Caco-2 (cell line): ENCODE measurements at regions not wholly inside any gene's neighbourhood (a gene's known extent, or its start where the extent isn't known, plus 50 kb on each side); places are given as distances from the start of the nearest gene placed in this dataset.
A peak's percentile ranks its signal among the peaks of the same experiment; 100 is the strongest.

Source experiments
- BruUV-seq: library from RNA; stranded (reverse); fragments of 400-500 nt; replicated peaks from 2 replicates; lab custom pipeline; 2021; lab: Mats Ljungman, UMichigan
- CTCF ChIA-PET: fragments of 300-600 bp; sonication (Branson Sonifier 250); formaldehyde crosslinking; loops from one replicate; lab custom pipeline; 2022; ENCODE audit warnings: antibody characterized with exemption; lab: Charles Lee
- POLR2A ChIA-PET: fragments of 300-600 bp; sonication (Branson Sonifier 250); formaldehyde crosslinking; loops from one replicate; lab custom pipeline; 2022; ENCODE audit warnings: antibody characterized with exemption; lab: Charles Lee
- DNase-seq, 2 experiments: peaks; one replicate each; pipeline versions ENCODE4 v3.0.0 to v3.0.0-alpha.2; 2020 to 2022
- H3K27me3 ChIP-seq: replicated peaks from 2 replicates; pipeline ENCODE4 v1.6.0; 2011; ENCODE audit warnings: low read length; ENCODE audit not compliant: control insufficient read depth, insufficient read depth
- H3K36me3 ChIP-seq: 2 replicates; pipeline ENCODE4 v1.5.1; 2011; ENCODE audit warnings: low read length; ENCODE audit not compliant: control insufficient read depth, insufficient read depth
- H3K4me1 ChIP-seq: fragments of 250-450 bp; sonication (Bioruptor Pico); 2 replicates; pipeline ENCODE4 v1.5.1; 2020; ENCODE audit warnings: mild to moderate bottlenecking
- H3K4me3 ChIP-seq: 2 replicates; pipeline ENCODE4 v1.5.1; 2011; ENCODE audit warnings: low read depth, mild to moderate bottlenecking, control low read depth, low read length
- H3K9me3 ChIP-seq: fragments of 250-450 bp; sonication (Bioruptor Pico); 2 replicates; pipeline ENCODE4 v1.5.1; 2020; ENCODE audit warnings: mild to moderate bottlenecking, moderate library complexity
- H3K27ac Mint-ChIP-seq: one replicate; pipeline ENCODE4 v1.8.0; 2022; ENCODE audit warnings: mixed read lengths; ENCODE audit not compliant: unreplicated experiment
- H3K27me3 Mint-ChIP-seq: one replicate; pipeline ENCODE4 v1.8.0; 2022; ENCODE audit warnings: mixed read lengths; ENCODE audit not compliant: insufficient read depth, unreplicated experiment
- H3K36me3 Mint-ChIP-seq: one replicate; pipeline ENCODE4 v1.8.0; 2022; ENCODE audit warnings: mild to moderate bottlenecking, mixed read lengths; ENCODE audit not compliant: insufficient read depth, unreplicated experiment
- H3K4me1 Mint-ChIP-seq: one replicate; pipeline ENCODE4 v1.8.0; 2022; ENCODE audit warnings: low read depth, mixed read lengths; ENCODE audit not compliant: unreplicated experiment
- H3K4me3 Mint-ChIP-seq: one replicate; pipeline ENCODE4 v1.8.0; 2022; ENCODE audit warnings: mild to moderate bottlenecking, moderate library complexity, mixed read lengths; ENCODE audit not compliant: unreplicated experiment
- H3K9me3 Mint-ChIP-seq: one replicate; pipeline ENCODE4 v1.8.0; 2022; ENCODE audit warnings: mixed read lengths; ENCODE audit not compliant: unreplicated experiment
- CTCF ChIP-seq, 2 experiments: fragments of 200-600 bp in 1 of 2; IDR thresholded peaks; 1 replicate in 1 of 2; 2 replicates in 1 of 2; pipeline versions ENCODE4 v1.5.1 to v1.8.0; 2011 to 2022; ENCODE audit warnings: antibody characterized with exemption in 1 of 2, control low read depth in 1 of 2, inconsistent platforms in 1 of 2, low read depth in 1 of 2, low read length in 1 of 2, mild to moderate bottlenecking in 1 of 2, moderate library complexity in 1 of 2; ENCODE audit not compliant: insufficient read depth in 1 of 2, severe bottlenecking in 1 of 2, unreplicated experiment in 1 of 2
- intact Hi-C: fragments of 100-400 bp; cut with micrococcal nuclease; formaldehyde crosslinking; loops from one replicate; pipeline ENCODE4 v1.10.0; 2022; ENCODE audit not compliant: unreplicated experiment

- H3K4me1 ChIP-seq = peaks cover 22% of the 10 kb centered on the region
- ChIA-PET CTCF (interaction anchor here (0.7 to 1.5 kb wide), 2 partner anchors 354 to 389 kb away, joined by 3 to 7 read pairs; no protein-coding TSS in a partner anchor), POLR2A (no interaction called here)
- H3K4me3 ChIP-seq = no peak overlapping the region
- H3K9me3 Mint-ChIP-seq = no peaks in the 10 kb centered on the region
- H3K27me3 ChIP-seq = no peaks in the 10 kb centered on the region
- peaks cover 17% of the 10 kb centered on the region for H3K4me1 Mint-ChIP-seq
- peak overlapping the region; percentile 33 for H3K4me3 Mint-ChIP-seq
- peaks cover 5% of the 10 kb centered on the region for H3K36me3 Mint-ChIP-seq
- TF ChIP-seq CTCF (IDR thresholded peaks at IDR 0.05; ENCODE audit: insufficient read depth in 1 of 2, low read depth in 1 of 2, low read length in 1 of 2, severe bottlenecking in 1 of 2, unreplicated experiment in 1 of 2) = no peak
- peak overlapping the region; percentile 56 for H3K27ac Mint-ChIP-seq
- no TSS peak for BruUV-seq
- no peaks in the 10 kb centered on the region for H3K9me3 ChIP-seq
- DNase-seq = peak; percentile 35 to 72
- intact Hi-C loops = loop anchor here (2.0 to 10.0 kb wide), 3 partner anchors 123 to 389 kb away; no protein-coding TSS in a partner anchor
- no peaks in the 10 kb centered on the region for H3K36me3 ChIP-seq
- no peaks in the 10 kb centered on the region for H3K27me3 Mint-ChIP-seq
Measured at GRCh38 chr9:91037511-91038482, 236.2 kb downstream of the SYK start.

GRCh38 chr9:91038483-91039124, 237.0 kb downstream of the SYK start:
- Mint-ChIP-seq H3K27me3 (no peaks in the 10 kb centered on the region), H3K4me3 (peak overlapping the region; percentile 33), H3K4me1 (peaks cover 17% of the 10 kb centered on the region), H3K36me3 (peaks cover 5% of the 10 kb centered on the region), H3K27ac (peak overlapping the region; percentile 56), H3K9me3 (no peaks in the 10 kb centered on the region)
- no peak for DNase-seq
- H3K27me3 ChIP-seq = no peaks in the 10 kb centered on the region
- ChIA-PET CTCF (no interaction called here), POLR2A (no interaction called here)
- no peak overlapping the region for H3K4me3 ChIP-seq
- no TSS peak for BruUV-seq
- intact Hi-C loops = loop anchor here (10.0 kb wide), 2 partner anchors 124 to 156 kb away; no protein-coding TSS in a partner anchor
- no peaks in the 10 kb centered on the region for H3K9me3 ChIP-seq
- peaks cover 22% of the 10 kb centered on the region for H3K4me1 ChIP-seq
- H3K36me3 ChIP-seq = no peaks in the 10 kb centered on the region
- no peak for TF ChIP-seq CTCF (IDR thresholded peaks at IDR 0.05; ENCODE audit: insufficient read depth in 1 of 2, low read depth in 1 of 2, low read length in 1 of 2, severe bottlenecking in 1 of 2, unreplicated experiment in 1 of 2)

GRCh38 chr9:91039125-91039834, 237.7 kb downstream of the SYK start:
- POLR2A ChIA-PET = no interaction called here
- no TSS peak for BruUV-seq
- H3K4me1 ChIP-seq = peaks cover 22% of the 10 kb centered on the region
- TF ChIP-seq CTCF (IDR thresholded peaks at IDR 0.05; ENCODE audit: insufficient read depth in 1 of 2, low read depth in 1 of 2, low read length in 1 of 2, severe bottlenecking in 1 of 2, unreplicated experiment in 1 of 2) = no peak
- no peaks in the 10 kb centered on the region for H3K36me3 ChIP-seq
- intact Hi-C loops = loop anchor here (10.0 kb wide), 2 partner anchors 124 to 156 kb away; no protein-coding TSS in a partner anchor
- Mint-ChIP-seq H3K27ac (no peak overlapping the region), H3K4me1 (peaks cover 17% of the 10 kb centered on the region), H3K9me3 (no peaks in the 10 kb centered on the region), H3K27me3 (no peaks in the 10 kb centered on the region), H3K36me3 (peaks cover 5% of the 10 kb centered on the region), H3K4me3 (no peak overlapping the region)
- CTCF ChIA-PET = no interaction called here
- no peak for DNase-seq
- H3K9me3 ChIP-seq = no peaks in the 10 kb centered on the region
- H3K27me3 ChIP-seq = no peaks in the 10 kb centered on the region
- no peak overlapping the region for H3K4me3 ChIP-seq
